Peyer's patch (tissue), 4 donors: ENCODE measurements at regions not wholly inside any gene's neighbourhood (a gene's known extent, or its start where the extent isn't known, plus 50 kb on each side); places are given as distances from the start of the nearest gene placed in this dataset.
A peak's percentile ranks its signal among the peaks of the same experiment; 100 is the strongest.

ENCODE experiments used
- DNase-seq, 3 donors: peaks; one replicate each; pipeline ENCODE4 v3.0.0-alpha.2; 2017 to 2019
- H3K27ac ChIP-seq, 4 donors: fragments of 200-600 bp; sonication (generic); one replicate each; pipeline ENCODE4 v1.5.1; 2016 to 2019
- H3K27me3 ChIP-seq, 2 donors: fragments of 200-600 bp; sonication (generic); one replicate each; pipeline ENCODE4 v1.5.1; 2019
- H3K36me3 ChIP-seq, 3 donors: fragments of 200-600 bp; sonication (generic); one replicate each; pipeline ENCODE4 v1.5.1; 2016 to 2019
- H3K4me1 ChIP-seq, 4 donors: fragments of 200-600 bp; sonication (generic); one replicate each; pipeline ENCODE4 v1.5.1; 2016 to 2019
- H3K4me3 ChIP-seq, 4 donors: fragments of 200-600 bp; sonication (generic); 1 replicate in 3 of 4; 2 replicates in 1 of 4; pipeline ENCODE4 v1.5.1; 2016 to 2019; ENCODE audit warnings: mild to moderate bottlenecking in 1 of 4
- H3K9me3 ChIP-seq, 4 donors: fragments of 200-600 bp; sonication (generic); one replicate each; pipeline ENCODE4 v1.5.1; 2016 to 2019; ENCODE audit warnings: mild to moderate bottlenecking in 1 of 4
- CTCF ChIP-seq, 6 experiments: fragments of 450-650 bp in 4 of 6; fragments of 200-600 bp in 2 of 6; sonication (generic) in 1 of 6; IDR thresholded peaks; one replicate each; pipeline ENCODE4 v1.5.1; 2017 to 2019; ENCODE audit warnings: antibody characterized with exemption in 6 of 6, mild to moderate bottlenecking in 3 of 6, moderate library complexity in 1 of 6
- POLR2A ChIP-seq, 2 donors: fragments of 450-650 bp; IDR thresholded peaks; one replicate each; pipeline ENCODE4 v1.5.1; 2017; ENCODE audit warnings: antibody characterized with exemption in 2 of 2, mild to moderate bottlenecking in 2 of 2, moderate library complexity in 2 of 2

DNA sequence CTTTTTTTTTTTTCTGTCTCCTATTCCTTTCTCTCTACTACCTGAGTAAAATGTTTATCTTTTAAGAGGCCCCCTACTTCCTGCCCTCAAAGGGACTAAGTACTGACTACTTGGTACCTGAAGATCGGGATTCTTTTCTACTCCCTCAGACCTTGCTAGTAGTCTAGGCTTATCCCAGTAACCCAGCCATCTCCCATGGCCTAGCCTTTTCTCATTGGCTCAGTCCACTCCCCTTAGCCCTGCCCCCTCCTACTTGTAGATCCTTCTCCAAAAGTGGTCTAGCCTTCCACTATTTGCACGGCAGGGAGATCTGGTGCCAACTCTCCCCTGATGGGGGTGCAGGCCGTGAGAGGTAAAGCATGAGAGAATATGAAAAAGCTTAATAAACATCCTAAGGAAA is 133.7 kb downstream of the RCN1 start:
- H3K36me3 ChIP-seq, result no peaks in the 10 kb centered on the region
- H3K9me3 ChIP-seq, result no peaks in the 10 kb centered on the region
- no peak for DNase-seq
- TF ChIP-seq CTCF (IDR thresholded peaks at IDR 0.05) (no peak), POLR2A (IDR thresholded peaks at IDR 0.05) (no peak)
- no peak overlapping the region for H3K4me3 ChIP-seq
- no peak overlapping the region for H3K27ac ChIP-seq
- no peaks in the 10 kb centered on the region for H3K4me1 ChIP-seq
- H3K27me3 ChIP-seq, result no peaks in the 10 kb centered on the region

- Histone ChIP-seq H3K4me3 (no peak overlapping the region), H3K36me3 (no peaks in the 10 kb centered on the region), H3K27ac (no peak overlapping the region), H3K9me3 (no peaks in the 10 kb centered on the region), H3K27me3 (no peaks in the 10 kb centered on the region), H3K4me1 (no peaks in the 10 kb centered on the region)
- TF ChIP-seq POLR2A (IDR thresholded peaks at IDR 0.05), result no peak
- no peak for TF ChIP-seq CTCF (IDR thresholded peaks at IDR 0.05)
- DNase-seq, result no peak
Observed at GRCh38 chr11:32225571-32226285, 134.9 kb downstream of the RCN1 start.

- H3K4me1 ChIP-seq, result no peaks in the 10 kb centered on the region
- no peaks in the 10 kb centered on the region for H3K9me3 ChIP-seq
- no peaks in the 10 kb centered on the region for H3K36me3 ChIP-seq
- H3K27me3 ChIP-seq, result no peaks in the 10 kb centered on the region
- H3K27ac ChIP-seq, result no peak overlapping the region
- no peak overlapping the region for H3K4me3 ChIP-seq
- TF ChIP-seq POLR2A (IDR thresholded peaks at IDR 0.05) (no peak), CTCF (IDR thresholded peaks at IDR 0.05) (no peak)
- no peak for DNase-seq
Observed at GRCh38 chr11:32226480-32226879, 135.6 kb downstream of the RCN1 start.

DNA sequence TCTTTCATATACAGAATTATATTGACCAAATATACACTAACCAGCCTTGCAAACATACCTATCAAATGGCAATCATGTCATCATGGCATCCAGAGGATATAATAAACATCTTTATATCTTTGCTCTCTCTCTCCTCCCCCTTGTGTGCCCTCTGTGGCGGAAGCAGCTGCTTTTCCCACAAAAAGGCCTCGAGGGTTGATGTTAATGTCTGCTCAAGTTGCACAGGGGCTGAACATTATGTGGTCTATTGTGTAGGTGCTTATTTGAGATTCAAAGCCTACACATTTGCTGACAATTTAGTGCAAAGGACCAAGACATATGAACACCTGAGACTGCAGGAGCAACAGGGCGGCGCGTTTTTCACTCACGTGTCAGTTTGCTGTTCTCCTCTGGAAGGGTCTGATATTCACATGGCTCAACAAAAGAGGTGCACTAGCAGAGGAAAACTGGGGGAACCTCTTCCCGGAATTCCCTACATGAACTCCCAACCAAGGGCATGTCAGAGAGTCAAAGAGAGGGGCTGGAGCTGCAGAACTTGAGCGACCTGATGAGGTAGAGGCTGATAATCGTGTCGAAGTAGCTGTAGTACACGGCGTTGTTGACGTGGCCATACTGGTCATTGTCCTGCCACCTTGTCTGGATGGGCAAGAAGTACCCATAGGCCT is 138.8 kb downstream of the RCN1 start:
- TF ChIP-seq CTCF (IDR thresholded peaks at IDR 0.05) (no peak), POLR2A (IDR thresholded peaks at IDR 0.05) (no peak)

GRCh38 chr11:32231909-32232493 is 141.1 kb downstream of the RCN1 start:
- Histone ChIP-seq H3K4me3 (no peak overlapping the region), H3K9me3 (no peaks in the 10 kb centered on the region), H3K27ac (no peak overlapping the region), H3K4me1 (no peaks in the 10 kb centered on the region), H3K27me3 (no peaks in the 10 kb centered on the region), H3K36me3 (no peaks in the 10 kb centered on the region)
- TF ChIP-seq POLR2A (IDR thresholded peaks at IDR 0.05) (no peak), CTCF (IDR thresholded peaks at IDR 0.05) (peak in 3 of 6 experiments; percentile 10 to 22 (median 20))
- no peak for DNase-seq

More for the DNA sequence above, 138.8 kb downstream of the RCN1 start:
- Histone ChIP-seq H3K27ac (no peak overlapping the region), H3K9me3 (no peaks in the 10 kb centered on the region), H3K36me3 (no peaks in the 10 kb centered on the region), H3K4me3 (no peak overlapping the region), H3K27me3 (no peaks in the 10 kb centered on the region), H3K4me1 (no peaks in the 10 kb centered on the region)
- DNase-seq, result no peak
